ENCODE measurements at regions not wholly inside any gene's neighbourhood (a gene's known extent, or its start where the extent isn't known, plus 50 kb on each side); places are given as distances from the start of the nearest gene placed in this dataset.

DNA sequence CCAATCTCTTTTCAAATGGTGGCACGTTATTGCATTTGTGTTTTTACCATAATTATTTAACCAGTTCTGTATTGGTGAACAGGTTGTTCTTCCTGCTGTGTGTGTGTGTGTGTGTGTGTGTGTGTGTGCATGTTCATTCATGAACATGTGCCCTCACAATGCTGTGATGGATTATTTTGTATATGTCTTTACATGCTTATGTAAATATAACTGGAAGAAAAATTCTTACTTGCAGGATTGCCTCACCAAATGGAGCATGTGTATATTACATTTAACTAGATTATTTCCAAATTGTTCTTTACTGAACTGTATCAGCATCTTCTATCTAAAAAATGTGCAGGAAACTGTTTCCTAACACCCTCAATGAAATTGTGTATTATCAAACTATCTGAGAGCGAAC, 175.2 kb upstream of the ZPLD1 start:
- TF ChIP-seq, protein P1, sequence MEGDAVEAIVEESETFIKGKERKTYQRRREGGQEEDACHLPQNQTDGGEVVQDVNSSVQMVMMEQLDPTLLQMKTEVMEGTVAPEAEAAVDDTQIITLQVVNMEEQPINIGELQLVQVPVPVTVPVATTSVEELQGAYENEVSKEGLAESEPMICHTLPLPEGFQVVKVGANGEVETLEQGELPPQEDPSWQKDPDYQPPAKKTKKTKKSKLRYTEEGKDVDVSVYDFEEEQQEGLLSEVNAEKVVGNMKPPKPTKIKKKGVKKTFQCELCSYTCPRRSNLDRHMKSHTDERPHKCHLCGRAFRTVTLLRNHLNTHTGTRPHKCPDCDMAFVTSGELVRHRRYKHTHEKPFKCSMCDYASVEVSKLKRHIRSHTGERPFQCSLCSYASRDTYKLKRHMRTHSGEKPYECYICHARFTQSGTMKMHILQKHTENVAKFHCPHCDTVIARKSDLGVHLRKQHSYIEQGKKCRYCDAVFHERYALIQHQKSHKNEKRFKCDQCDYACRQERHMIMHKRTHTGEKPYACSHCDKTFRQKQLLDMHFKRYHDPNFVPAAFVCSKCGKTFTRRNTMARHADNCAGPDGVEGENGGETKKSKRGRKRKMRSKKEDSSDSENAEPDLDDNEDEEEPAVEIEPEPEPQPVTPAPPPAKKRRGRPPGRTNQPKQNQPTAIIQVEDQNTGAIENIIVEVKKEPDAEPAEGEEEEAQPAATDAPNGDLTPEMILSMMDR (conservative IDR thresholded peaks at IDR 0.05; ENCODE audit: low read length), result no peak
- no peak for TF ChIP-seq EZH2phosphoT487 (IDR thresholded peaks at IDR 0.05; ENCODE audit: borderline replicate concordance)

Data from Loucy (cell line).